ENCODE measurements at regions not wholly inside any gene's neighbourhood (a gene's known extent, or its start where the extent isn't known, plus 50 kb on each side); places are given as distances from the start of the nearest gene placed in this dataset.

GRCh38 chr12:78457938-78458337, 406.6 kb upstream of the SYT1 start:
- no peaks in the 10 kb centered on the region for H3K4me1 Mint-ChIP-seq
- no peak for TF ChIP-seq CTCF (IDR thresholded peaks at IDR 0.05; ENCODE audit: unreplicated experiment)
- H3K36me3 Mint-ChIP-seq, result no peaks in the 10 kb centered on the region
- no peak overlapping the region for H3K27ac Mint-ChIP-seq
- no peak overlapping the region for H3K4me3 Mint-ChIP-seq
- no peaks in the 10 kb centered on the region for H3K9me3 Mint-ChIP-seq
- no peak for DNase-seq (ENCODE audit: low spot score in 2 of 2, unreplicated experiment in 2 of 2)
- H3K27me3 Mint-ChIP-seq (ENCODE audit: low read depth), result no peaks in the 10 kb centered on the region

GRCh38 chr12:78470354-78471195, 394.0 kb upstream of the SYT1 start:
- Mint-ChIP-seq H3K4me1 (peaks cover 10% of the 10 kb centered on the region), H3K36me3 (no peaks in the 10 kb centered on the region), H3K27me3 (ENCODE audit: low read depth) (no peaks in the 10 kb centered on the region), H3K9me3 (no peaks in the 10 kb centered on the region), H3K4me3 (no peak overlapping the region), H3K27ac (no peak overlapping the region)
- peak; percentile 32 for TF ChIP-seq CTCF (IDR thresholded peaks at IDR 0.05; ENCODE audit: unreplicated experiment)
- DNase-seq (ENCODE audit: low spot score in 2 of 2, unreplicated experiment in 2 of 2), result no peak

- peaks cover 10% of the 10 kb centered on the region for H3K4me1 Mint-ChIP-seq
- no peaks in the 10 kb centered on the region for H3K27me3 Mint-ChIP-seq (ENCODE audit: low read depth)
- no peak overlapping the region for H3K27ac Mint-ChIP-seq
- peaks cover 8% of the 10 kb centered on the region for H3K9me3 Mint-ChIP-seq
- no peak overlapping the region for H3K4me3 Mint-ChIP-seq
- DNase-seq (ENCODE audit: low spot score in 2 of 2, unreplicated experiment in 2 of 2), result no peak
- no peaks in the 10 kb centered on the region for H3K36me3 Mint-ChIP-seq
- TF ChIP-seq CTCF (IDR thresholded peaks at IDR 0.05; ENCODE audit: unreplicated experiment), result no peak
These were observed 391.4 kb upstream of the SYT1 start for GRCh38 chr12:78473136-78473535.

GRCh38 chr12:78473561-78473960, 391.0 kb upstream of the SYT1 start:
- Mint-ChIP-seq H3K27me3 (ENCODE audit: low read depth) (no peaks in the 10 kb centered on the region), H3K4me3 (no peak overlapping the region), H3K36me3 (no peaks in the 10 kb centered on the region), H3K4me1 (peaks cover 10% of the 10 kb centered on the region), H3K9me3 (peaks cover 12% of the 10 kb centered on the region), H3K27ac (no peak overlapping the region)
- TF ChIP-seq CTCF (IDR thresholded peaks at IDR 0.05; ENCODE audit: unreplicated experiment), result no peak
- no peak for DNase-seq (ENCODE audit: low spot score in 2 of 2, unreplicated experiment in 2 of 2)

GRCh38 chr12:78483767-78484315, 380.7 kb upstream of the SYT1 start:
- no peaks in the 10 kb centered on the region for H3K36me3 Mint-ChIP-seq
- H3K4me1 Mint-ChIP-seq, result no peaks in the 10 kb centered on the region
- no peak for DNase-seq (ENCODE audit: low spot score in 2 of 2, unreplicated experiment in 2 of 2)
- no peak for TF ChIP-seq CTCF (IDR thresholded peaks at IDR 0.05; ENCODE audit: unreplicated experiment)
- no peaks in the 10 kb centered on the region for H3K27me3 Mint-ChIP-seq (ENCODE audit: low read depth)
- H3K9me3 Mint-ChIP-seq, result peaks cover 34% of the 10 kb centered on the region
- no peak overlapping the region for H3K4me3 Mint-ChIP-seq
- no peak overlapping the region for H3K27ac Mint-ChIP-seq
